ENCODE measurements at regions not wholly inside any gene's neighbourhood (a gene's known extent, or its start where the extent isn't known, plus 50 kb on each side); places are given as distances from the start of the nearest gene placed in this dataset.

DNA sequence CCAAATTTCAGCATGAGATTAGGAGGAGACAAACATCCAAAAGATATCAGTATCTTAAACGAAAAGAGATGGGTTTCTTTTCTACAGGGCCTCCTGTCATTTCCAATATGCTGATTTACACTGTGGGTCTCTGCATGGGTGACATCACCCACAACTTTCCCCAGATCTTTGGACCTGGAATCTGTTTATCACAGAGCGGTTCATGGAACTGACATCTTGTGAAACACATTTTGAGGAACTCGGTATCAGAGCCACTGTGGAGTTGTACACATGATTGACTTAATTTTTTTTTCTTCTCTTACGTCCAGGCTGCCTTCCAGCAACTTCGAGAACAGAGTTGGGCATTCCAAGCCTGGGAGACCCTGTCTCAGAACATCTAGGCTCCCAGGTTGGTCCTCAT is 80.2 kb upstream of the SERP2 start:
- peak; percentile 58 for DNase-seq

DNA sequence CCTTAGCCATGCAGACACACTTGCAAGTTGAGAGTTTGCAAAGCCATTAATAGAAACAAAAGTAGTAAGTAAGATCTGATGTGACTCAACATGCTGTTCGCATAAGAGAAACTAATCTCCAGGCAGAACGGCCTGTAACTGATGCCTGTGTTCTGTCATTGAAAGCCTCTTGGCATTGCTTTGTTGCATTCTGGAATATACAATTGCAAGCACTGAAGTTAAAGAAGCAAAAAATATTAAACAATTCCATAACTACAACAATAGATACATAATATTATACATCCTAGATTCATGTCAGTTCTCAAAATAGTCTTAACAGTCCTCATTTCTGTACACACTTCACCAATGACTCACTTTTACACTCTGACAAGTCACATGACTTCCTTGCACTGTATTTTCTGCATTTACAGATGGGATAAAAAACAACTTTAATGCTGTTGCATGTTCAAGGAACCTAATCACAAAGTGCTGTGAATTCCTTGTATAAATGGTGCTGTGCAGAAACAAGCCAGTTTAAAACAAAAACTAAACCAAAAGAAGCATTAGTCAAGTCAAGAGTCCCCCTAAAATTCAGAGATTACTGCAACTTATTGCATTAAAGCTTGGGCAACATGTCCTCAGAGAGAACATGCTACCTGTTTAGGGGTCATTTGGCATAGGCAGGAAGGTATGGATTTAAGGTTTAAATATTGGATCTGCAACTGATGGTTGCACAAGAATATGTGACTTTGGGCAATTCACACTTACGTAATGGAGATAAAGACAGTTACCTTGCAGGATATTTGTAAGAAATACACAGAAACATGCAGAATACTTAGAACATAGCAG is 79.5 kb upstream of the SERP2 start:
- DNase-seq = no peak

DNA sequence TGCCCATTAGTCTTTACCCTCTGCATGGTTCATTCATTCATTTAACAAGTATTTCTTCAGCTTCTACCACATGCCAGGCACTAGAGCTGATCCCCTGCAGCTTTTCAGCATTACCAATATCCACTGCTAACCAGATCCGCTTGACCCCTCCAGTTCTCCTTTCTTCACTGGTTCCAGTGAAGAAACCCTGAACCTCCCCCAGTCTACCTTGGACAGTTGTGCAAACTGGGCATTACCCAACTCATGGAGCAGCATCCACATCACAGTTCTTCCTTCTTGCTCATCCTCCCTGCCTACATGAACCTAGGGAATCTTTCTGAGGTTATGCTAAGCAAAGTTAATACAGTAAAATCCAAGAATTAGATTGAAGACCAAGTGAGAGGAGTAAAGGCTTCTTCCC is 78.7 kb upstream of the SERP2 start:
- peak; percentile 77 for DNase-seq

DNA sequence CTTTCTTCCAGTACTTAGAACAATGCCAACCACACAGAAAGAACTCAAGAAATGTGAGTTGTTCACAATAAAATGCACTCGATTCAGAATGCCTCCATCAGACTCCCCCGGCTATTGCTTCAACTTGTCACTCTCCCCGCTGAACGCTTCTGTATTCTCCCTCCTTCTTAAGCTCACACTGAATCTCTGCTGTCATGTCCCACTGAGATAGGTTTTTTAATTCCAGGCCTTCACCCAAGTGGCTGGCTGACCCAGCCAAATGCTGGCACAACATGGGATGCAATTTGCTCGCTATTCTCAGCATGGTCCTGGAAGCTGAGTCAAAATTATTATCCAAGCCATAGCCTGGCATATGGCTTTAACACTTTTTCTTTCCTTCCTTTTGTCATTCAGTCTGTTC is 76.8 kb upstream of the SERP2 start:
- no peak for DNase-seq

DNA sequence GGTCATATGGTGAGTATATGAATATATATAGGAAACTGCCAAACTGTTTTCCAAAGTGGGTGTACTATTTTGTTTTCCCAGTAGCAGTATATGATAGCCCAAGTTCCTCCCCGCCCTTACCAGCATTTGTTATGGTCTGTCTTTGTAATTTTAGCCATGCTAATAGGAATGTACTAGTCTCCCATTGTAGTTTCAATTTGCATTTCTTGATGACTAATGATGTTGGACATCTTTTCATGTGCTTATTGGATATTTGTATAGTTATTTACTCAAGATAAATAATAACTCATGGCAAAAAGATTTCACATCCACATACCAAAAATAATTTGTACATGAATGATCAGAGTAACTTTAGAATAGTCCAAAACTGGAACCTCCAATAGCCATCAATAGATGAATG is 75.3 kb upstream of the SERP2 start:
- no peak for DNase-seq

DNA sequence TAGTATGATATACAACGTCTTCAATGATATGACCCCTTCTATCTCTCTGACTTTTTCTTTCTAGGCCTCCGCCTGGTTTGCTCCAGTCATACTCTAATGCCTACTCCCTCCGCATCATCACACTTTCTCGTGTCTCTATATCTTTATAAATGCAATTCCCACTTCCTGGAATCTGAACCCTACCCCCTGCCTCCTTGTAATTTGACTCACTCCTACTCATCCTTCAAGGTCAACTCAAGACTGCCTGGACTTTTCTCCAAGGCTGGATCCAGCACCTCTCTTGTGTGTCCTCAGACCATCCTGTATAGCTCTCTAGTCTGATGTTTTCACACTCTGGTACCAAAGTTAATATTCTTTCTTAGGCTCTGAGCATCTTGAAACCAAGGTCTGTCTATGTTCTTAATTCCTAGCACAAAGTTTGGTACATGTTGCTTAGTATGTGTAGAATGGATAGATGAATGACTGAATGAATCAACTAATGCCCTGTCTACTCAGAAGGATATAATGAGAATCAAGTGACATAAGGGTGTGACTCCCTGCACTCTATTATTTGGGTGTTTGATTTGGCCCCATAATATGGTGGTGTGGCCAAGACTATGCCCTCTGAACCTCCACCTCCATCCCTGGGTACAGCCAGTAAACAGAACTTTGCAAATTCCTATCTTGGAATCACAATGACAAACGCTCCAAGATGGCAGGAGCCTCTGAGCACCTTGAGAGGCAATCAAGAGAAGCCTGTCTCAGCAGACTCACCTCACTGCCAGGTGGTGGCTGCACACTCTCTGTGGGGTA is 74.3 kb upstream of the SERP2 start:
- no peak for DNase-seq

DNA sequence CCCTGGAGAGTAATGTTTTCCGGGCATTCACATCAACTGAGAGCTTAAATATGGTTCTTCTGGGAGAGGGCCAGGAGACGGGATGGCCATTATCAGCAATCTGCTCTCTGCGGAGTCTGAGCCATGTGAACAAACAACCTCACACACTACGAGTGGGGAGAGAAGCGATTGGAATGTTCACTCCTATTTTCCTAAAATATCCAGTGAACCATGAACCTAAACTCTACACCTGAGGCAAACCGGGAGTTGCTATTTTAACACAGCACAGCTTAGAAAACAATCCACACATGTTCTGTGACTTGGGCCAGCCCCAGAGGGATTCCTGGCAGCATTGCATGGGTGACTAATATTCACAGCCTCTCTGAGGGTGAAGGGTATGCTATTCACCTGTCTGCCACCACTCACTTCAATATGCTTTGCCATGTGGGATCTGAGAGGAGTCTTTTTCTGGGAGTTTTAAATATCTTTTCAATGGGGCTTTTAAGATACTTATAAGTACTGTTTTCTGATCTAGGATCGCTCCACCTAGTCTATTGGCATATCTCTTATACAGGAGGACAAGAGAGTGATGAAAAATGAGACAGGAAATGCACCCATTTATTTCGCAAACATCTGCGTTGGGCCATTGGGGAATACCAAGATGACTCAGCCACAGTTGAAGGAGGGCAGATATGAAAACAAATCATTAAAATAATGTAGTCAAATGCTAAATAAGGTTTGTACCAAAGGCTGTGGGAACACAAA is 72.6 kb upstream of the SERP2 start:
- DNase-seq = peak; percentile 87

DNA sequence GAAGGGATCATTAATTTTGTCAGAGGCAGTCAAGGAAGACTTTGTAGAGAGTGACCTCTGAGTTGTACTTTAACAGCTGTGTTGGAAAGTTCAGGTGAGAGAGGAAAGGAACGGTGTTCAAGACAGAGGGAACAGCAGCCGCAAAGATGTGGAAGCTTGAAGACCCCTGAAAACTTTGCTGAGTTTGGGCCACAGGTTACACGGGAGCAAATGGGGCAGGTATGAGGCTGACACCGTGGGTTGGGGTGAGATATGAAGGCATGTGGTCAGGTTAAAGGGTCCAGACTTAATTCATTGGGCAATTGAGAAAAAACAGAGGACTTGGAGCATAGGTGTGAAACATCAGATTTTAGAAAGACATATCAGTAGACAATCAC is 72.0 kb upstream of the SERP2 start:
- no peak for DNase-seq

DNA sequence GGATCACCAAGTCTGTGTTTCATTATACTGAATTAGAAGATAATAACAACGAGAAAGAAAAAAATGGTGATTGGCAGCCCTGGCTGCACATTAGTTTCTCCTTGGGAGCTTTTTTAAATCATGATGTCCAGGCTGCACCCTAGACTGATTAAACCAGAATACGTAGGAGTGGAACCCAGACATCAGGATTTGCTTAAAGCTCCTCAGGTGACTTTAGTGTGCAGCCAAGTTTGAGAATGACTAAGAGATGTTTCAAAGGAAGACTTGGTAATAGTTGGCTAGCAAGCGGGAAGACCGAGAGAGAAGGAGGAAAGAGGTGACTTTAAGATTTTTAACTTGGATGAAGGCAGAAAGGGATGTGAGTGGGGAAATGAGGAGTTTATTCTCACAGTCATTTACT is 71.4 kb upstream of the SERP2 start:
- no peak for DNase-seq

DNA sequence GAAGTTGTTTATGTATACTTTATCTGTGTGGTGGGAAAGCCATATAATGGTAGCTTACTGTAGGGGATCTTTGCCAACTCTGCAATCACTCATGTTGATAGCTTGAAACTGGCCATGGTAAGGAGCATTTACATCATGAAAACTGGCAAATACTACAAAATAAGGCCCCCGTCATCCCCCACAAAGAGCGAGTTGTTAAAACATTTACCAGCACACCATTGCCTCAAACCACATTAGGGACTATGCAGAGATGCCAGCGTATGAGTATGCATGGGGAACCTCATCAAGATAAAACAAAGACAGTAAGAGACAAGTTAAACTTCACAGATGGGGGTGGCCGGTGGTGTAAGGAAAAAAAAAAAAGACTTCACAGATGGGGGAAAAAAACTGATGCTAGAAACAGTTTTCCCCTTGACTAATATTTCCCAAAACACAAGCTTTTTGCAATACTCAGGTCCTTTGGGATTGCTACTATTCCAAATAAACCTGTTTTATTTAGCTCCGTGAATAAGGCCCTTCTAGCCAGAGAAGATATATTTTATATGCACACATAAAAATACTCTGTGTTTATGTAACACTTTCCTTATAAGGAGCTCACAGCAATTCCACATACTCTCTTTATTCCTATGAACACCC is 70.6 kb upstream of the SERP2 start:
- no peak for DNase-seq

DNA sequence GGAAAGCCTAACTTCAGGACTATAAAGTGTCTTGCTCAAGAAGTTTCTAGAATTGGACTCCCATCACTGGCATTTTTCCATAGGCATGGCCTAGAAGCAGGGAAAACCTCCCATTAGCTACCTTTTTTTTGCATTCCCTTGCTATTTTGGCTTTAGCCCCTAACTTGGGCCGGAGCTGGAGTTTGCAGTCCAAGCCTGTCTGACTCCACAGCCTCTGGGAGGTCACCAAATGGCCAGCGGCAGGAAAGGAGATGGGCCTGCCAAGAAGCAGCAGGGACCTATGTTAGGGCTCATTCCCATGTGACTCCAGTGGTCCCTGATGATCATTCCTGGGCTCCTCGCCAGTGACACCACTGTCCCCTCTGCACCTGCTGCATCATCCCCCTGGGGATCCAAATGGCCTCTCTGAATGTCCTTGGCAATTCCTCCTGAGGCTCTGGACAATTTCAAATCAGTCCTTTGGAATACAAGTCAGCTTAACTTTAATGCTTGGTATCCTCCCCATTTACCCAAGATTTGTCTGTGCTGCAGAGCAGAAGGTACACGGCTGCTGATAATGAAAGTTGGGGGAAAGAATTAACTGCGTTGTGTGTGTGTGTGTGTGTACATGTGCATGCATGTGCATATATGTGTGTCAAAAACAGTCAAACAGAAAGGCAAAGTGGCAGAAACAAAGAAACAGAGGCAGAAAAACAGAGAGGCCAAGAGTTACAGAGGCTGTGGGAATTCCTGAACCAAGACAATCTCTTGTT is 69.8 kb upstream of the SERP2 start:
- DNase-seq = no peak

DNA sequence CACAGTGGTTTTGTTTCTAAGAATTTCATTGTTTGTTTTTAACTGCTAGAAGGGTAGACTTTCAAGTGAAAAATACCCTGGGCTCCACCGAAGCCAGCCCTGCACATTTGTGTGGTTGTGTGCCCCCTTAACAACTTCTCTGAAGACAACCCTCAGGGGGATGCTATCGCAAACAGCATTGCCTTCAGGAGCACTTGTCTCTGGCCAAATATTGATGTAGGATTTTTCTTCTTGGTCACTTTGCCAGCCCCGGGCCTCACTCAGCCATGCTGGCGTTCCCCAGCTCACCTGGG is 69.2 kb upstream of the SERP2 start:
- DNase-seq = no peak

DNA sequence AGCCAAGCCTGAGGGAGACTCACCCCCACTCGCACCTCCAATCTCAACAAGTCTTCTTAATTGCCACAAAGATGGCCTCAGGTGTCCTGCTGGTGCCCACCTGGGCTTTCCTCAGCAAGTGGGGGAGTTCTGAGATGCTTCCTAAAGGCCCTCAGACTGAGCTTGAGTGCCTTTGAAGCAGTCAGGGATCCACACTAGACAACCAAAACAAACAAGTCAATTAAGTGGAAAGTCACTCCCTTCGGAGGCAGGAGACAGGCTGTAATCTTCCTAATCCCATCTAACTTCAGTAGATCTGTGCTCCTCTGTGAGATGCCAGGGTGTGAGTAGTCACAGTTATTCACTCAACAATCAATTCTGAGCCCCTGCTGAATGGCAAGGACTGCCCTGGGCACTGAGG is 68.3 kb upstream of the SERP2 start:
- DNase-seq = no peak

DNA sequence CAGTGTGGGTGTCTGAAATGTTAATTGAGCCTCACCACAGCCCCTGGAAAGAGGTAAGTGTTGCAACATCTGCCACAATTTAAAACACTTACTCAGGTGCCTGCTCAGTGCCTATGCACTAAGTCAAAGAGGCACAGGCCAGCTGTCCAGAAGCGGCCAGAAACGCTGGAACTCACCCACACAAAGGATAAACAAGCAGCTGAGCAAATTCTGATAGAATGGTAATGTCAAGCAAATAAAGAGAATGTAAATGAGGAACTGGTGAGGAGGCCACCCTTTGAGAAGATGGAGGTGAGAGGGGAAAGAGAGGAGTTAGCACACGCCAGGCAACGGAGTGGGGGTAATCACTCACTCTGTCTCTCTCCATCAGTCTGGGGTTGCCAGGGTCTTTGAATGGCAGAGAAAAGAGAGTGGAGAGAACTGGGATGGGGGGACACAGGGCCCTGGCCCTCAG is 67.7 kb upstream of the SERP2 start:
- DNase-seq = no peak

DNA sequence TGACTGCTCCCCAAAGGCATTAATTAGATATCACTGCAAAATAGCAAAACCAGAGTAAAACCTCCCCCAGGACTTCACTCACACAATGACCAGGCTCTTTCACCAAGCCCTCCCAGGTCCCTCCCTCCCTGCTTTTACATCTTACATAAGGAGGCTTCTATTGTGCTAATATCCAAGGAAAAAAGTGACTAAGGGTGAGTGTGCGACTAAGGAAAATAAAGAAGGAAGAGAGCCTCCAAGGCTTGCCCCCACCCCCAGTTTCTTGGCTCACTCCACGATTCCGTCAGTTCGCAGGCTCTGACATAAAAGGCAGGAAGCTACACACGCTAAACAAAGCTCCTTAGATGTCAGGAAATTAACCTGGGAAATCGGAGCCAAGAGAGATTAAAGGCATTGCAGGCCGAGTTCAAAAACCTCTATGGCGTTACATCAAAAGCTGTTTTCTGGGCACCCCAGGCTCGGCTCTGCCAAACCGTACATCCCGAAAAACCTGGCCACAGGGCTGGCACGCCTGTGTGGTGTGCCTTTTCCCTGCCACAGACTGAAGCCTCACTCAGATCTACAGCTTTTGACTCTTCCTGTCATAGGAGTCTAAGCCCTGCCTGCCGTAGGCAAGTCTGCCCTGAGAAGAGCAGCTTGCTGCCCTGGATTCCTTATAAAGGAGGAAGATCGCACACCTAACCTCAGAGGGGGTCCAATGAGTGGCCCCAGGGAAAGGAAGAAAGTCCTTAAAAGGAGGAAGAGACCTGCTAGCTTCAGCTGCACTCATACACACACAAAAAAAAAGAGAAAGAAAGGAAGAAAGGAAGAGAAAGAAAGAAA is 67.0 kb upstream of the SERP2 start:
- DNase-seq = peak; percentile 54

DNA sequence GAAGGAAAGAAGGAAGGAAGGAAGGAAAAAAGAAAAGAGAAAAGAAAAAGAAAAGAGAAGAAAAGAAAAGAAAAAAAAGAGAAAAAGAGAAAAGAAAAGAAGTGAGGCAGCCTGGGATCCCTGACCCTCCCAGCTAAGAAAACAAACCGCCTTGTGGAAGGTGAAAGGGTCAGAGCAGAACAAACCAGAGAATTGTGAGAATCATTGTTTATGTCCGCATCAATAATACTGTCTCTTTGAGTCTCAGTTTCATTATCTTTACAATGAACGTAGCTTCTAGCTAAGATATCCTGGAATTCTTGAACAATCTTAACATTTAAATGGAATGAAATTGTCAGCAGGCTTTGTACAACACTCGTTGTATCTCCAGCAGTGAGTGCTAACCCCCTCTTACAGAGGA is 66.4 kb upstream of the SERP2 start:
- DNase-seq = no peak

DNA sequence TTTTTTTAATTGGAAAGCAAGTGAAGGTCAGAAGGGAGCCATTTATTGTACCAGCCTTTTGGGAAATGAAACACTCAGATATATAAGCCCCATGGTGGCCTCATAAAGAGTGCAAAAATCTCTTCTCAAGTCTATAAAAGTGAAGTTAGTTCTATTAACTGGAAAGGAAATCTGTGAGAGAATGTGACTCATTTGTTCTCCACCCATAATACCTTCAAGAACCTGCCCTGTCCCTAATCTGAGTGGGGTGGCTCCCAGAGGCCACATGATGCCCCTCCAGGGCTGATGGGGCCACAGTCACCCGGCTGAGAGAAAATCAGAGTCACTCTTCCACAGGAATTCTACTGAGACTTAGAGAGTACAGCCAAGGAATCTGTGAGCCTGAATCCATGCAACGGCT is 65.8 kb upstream of the SERP2 start:
- no peak for DNase-seq

DNA sequence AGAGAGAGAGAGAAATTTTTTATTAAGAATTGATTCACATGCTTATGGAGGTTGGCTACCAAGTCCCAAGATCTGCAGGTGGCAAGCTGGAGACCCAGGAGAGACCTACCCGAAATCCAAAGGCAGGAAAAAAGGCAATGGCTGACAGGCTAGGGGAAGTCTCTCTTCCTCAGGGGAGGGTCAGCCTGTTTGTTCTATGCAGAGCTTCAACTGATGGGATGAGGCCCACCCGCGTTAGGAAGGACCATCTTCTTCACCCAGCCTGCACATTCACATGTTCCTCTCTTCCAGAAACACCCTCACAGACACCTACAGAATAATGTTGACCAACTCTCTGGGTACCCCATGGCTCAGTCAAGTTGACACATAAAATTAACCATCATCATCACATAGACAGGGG is 65.3 kb upstream of the SERP2 start:
- no peak for DNase-seq

DNA sequence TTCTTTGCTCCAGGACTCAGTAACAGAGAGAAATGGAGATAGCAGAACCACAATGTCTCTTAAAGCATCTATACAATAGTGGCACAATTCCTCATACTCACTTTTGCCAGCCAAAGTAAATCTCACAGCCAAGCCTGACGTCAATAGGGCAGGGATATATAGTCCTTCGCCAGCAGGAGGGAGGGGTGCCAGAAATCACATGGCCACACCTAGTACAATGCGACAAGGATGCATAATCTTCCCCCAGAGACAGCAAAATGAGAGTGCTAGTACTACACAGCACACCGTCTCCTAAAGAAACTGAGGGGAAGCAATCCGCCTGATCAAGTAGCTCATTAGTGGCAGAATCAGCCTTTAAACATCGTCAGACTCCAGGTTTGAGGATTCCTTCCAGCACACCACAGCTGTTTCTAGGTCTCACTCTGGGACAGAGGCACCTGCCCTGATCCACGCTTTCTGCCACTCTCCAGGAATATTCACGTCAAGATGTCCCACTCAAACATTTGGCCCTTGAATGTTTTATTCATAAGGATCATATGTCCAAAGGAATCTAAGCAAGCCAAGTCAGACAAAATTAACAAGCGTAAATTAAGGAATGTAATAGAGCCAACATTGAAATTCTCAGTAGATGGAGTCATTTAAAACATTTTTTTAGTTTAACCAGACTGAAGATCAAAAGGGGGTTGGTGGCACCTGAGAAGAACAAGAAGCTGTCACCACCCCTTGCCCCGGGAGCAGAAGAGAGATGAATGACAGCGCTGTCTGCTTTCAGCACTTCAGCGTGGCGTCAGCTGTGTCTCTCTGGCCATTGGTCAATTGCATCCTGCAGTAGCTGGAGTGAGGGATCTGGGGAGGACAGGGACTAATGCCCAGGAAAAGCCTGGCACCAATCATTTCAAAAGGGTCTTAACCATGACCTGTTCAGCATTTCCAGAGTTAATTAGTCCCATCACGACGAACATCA is 63.5 kb upstream of the SERP2 start:
- DNase-seq = no peak

DNA sequence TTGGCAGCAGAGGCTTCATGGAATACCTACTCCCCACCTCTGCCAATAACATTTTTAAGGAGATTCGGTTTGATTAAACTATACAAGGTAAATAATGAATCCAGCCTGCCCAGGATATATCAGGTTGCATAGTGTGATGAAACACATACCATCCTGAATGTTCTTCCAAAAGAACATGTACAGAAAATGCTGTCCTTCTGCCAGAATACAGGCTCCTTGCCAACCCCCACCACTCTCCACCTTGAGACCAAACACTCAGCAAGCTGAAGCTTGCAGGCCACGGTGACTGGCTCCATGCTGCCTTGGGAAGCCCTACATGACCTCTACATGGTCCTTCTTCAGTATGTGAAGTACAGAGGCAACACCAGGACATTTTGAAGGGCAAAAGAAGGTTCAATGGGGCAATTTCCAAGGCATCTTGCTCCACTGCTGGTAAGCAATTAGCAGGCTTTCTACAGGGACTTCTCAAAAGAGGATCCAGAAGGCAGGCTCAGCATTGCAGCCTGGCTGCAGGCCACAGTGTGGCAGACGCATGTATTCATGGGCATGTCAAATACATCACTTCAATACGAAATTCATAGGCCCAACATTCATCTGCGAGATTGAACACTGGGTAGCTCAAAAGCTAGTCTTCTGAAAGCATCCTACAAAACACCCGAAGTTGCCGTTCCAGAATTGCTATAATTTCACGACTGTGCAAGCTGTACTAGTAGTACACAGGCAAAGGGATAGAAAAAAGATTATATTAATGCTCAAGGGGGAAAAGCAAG is 62.4 kb upstream of the SERP2 start:
- DNase-seq = no peak

Measured in inflammatory macrophage treated with lipopolysaccharide for 4 hours (primary cell).